ENCODE measurements at regions not wholly inside any gene's neighbourhood (a gene's known extent, or its start where the extent isn't known, plus 50 kb on each side); places are given as distances from the start of the nearest gene placed in this dataset.

DNA sequence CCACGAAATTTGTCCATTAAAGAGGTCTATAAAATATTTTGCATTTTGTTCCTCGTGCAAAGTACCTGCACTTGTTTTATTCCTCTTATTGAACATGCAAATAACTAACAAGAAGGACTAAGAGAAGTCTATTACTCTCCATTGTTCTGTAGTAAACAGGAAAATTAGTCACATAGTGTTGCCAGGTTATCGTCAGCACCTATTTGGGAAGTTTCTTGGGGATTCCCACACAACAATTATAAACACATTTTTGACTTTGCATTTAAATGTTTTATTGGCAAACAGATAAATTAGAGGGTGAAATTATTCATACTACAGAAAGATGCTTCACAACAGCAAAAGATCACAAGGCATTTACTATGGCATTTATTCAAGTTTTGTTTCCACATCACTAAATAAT is 174.5 kb downstream of the ZC3H11B start:
- Histone ChIP-seq H3K4me1 (ENCODE audit: control insufficient read depth in 1 of 2, insufficient read depth in 2 of 2, low read length in 2 of 2) (peaks cover 0 to 8% of the 10 kb centered on the region in 2 experiments; a peak in 2 of 4 replicates), H3K27me3 (ENCODE audit: insufficient read depth, low read length) (no peaks in the 10 kb centered on the region), H4K20me1 (ENCODE audit: insufficient read depth) (no peaks in the 10 kb centered on the region), H3K27ac (ENCODE audit: low read depth, low read length) (no peak overlapping the region), H3K9me2 (ENCODE audit: insufficient read depth) (no peaks in the 10 kb centered on the region), H3K79me2 (ENCODE audit: insufficient read depth, low read length) (no peaks in the 10 kb centered on the region), H3K4me2 (ENCODE audit: low read length) (no peak overlapping the region), H3K4me3 (replicated peaks in 1 of 2; ENCODE audit: low read depth in 1 of 2, low read length in 2 of 2) (no peak overlapping the region), H2AFZ (ENCODE audit: low read depth, low read length, poor library complexity, severe bottlenecking) (no peak overlapping the region), H3K9ac (ENCODE audit: low read length) (no peak overlapping the region), H3K9me3 (ENCODE audit: control insufficient read depth in 1 of 2, insufficient read depth in 1 of 2, low read depth in 1 of 2, low read length in 2 of 2) (no peaks in the 10 kb centered on the region), H3K36me3 (ENCODE audit: control insufficient read depth in 1 of 2, insufficient read depth in 2 of 2, low read length in 2 of 2) (no peaks in the 10 kb centered on the region)
- intact Hi-C loops (cut with micrococcal nuclease), result no loop called here
- DNase-seq (ENCODE audit: low read depth, low spot score) (no peak), ATAC-seq (no peak)
- CTCF ChIA-PET, result no interaction called here
- RAD21 ChIA-PET (ENCODE audit: low non-redundant PET in 1 of 2, low total read pairs in 2 of 2, uncharacterized antibody in 2 of 2, unreplicated experiment in 2 of 2), result no interaction called here
- TF ChIP-seq SIN3A (IDR thresholded peaks at IDR 0.05; ENCODE audit: low read depth) (no peak), JUND (IDR thresholded peaks at IDR 0.05) (no peak), ZNF274 (IDR thresholded peaks at IDR 0.05; ENCODE audit: low read depth, low read length) (no peak), POLR2AphosphoS5 (IDR thresholded peaks at IDR 0.05; ENCODE audit: low read depth, low read length) (no peak), YY1 (IDR thresholded peaks at IDR 0.05; ENCODE audit: extremely low read depth, insufficient replicate concordance, low read depth, low read length) (no peak), CBX3 (IDR thresholded peaks at IDR 0.05; ENCODE audit: low read depth) (no peak), EGR1 (IDR thresholded peaks at IDR 0.05; ENCODE audit: low read depth) (no peak), EZH2 (IDR thresholded peaks at IDR 0.05) (no peak), FOSL1 (IDR thresholded peaks at IDR 0.05; ENCODE audit: low read depth) (no peak)
- TF ChIP-seq, protein P1, sequence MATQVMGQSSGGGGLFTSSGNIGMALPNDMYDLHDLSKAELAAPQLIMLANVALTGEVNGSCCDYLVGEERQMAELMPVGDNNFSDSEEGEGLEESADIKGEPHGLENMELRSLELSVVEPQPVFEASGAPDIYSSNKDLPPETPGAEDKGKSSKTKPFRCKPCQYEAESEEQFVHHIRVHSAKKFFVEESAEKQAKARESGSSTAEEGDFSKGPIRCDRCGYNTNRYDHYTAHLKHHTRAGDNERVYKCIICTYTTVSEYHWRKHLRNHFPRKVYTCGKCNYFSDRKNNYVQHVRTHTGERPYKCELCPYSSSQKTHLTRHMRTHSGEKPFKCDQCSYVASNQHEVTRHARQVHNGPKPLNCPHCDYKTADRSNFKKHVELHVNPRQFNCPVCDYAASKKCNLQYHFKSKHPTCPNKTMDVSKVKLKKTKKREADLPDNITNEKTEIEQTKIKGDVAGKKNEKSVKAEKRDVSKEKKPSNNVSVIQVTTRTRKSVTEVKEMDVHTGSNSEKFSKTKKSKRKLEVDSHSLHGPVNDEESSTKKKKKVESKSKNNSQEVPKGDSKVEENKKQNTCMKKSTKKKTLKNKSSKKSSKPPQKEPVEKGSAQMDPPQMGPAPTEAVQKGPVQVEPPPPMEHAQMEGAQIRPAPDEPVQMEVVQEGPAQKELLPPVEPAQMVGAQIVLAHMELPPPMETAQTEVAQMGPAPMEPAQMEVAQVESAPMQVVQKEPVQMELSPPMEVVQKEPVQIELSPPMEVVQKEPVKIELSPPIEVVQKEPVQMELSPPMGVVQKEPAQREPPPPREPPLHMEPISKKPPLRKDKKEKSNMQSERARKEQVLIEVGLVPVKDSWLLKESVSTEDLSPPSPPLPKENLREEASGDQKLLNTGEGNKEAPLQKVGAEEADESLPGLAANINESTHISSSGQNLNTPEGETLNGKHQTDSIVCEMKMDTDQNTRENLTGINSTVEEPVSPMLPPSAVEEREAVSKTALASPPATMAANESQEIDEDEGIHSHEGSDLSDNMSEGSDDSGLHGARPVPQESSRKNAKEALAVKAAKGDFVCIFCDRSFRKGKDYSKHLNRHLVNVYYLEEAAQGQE (IDR thresholded peaks at IDR 0.05; ENCODE audit: low read depth), result no peak
- TF ChIP-seq, protein P2, sequence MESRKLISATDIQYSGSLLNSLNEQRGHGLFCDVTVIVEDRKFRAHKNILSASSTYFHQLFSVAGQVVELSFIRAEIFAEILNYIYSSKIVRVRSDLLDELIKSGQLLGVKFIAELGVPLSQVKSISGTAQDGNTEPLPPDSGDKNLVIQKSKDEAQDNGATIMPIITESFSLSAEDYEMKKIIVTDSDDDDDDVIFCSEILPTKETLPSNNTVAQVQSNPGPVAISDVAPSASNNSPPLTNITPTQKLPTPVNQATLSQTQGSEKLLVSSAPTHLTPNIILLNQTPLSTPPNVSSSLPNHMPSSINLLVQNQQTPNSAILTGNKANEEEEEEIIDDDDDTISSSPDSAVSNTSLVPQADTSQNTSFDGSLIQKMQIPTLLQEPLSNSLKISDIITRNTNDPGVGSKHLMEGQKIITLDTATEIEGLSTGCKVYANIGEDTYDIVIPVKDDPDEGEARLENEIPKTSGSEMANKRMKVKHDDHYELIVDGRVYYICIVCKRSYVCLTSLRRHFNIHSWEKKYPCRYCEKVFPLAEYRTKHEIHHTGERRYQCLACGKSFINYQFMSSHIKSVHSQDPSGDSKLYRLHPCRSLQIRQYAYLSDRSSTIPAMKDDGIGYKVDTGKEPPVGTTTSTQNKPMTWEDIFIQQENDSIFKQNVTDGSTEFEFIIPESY (IDR thresholded peaks at IDR 0.05; ENCODE audit: extremely low read depth, insufficient replicate concordance, low read length), result no peak
- BruUV-seq (replicated peaks), result no TSS peak
- POLR2A ChIA-PET, result no interaction called here

Data from HCT116 (cell line).